ENCODE measurements at regions not wholly inside any gene's neighbourhood (a gene's known extent, or its start where the extent isn't known, plus 50 kb on each side); places are given as distances from the start of the nearest gene placed in this dataset.

DNA sequence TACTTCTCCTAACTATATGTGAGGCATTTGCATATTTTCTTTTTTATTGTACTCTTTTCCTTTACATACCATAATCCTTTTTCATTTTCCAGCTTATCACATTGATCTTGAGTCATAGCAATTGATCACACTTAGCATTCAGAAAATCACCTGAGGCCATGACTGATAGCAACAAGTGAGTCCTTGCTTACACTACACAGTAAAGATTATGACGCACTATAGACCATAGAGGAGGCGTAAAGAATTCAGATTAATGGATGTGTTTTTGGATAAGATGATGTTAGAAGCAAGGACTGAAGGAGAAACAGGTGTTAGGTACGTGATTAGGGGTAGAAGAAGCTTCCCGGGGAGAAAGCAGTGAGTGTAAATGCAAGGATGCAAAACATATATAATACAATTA lies 637.7 kb downstream of the ETNK1 start:
- TF ChIP-seq, protein P1, sequence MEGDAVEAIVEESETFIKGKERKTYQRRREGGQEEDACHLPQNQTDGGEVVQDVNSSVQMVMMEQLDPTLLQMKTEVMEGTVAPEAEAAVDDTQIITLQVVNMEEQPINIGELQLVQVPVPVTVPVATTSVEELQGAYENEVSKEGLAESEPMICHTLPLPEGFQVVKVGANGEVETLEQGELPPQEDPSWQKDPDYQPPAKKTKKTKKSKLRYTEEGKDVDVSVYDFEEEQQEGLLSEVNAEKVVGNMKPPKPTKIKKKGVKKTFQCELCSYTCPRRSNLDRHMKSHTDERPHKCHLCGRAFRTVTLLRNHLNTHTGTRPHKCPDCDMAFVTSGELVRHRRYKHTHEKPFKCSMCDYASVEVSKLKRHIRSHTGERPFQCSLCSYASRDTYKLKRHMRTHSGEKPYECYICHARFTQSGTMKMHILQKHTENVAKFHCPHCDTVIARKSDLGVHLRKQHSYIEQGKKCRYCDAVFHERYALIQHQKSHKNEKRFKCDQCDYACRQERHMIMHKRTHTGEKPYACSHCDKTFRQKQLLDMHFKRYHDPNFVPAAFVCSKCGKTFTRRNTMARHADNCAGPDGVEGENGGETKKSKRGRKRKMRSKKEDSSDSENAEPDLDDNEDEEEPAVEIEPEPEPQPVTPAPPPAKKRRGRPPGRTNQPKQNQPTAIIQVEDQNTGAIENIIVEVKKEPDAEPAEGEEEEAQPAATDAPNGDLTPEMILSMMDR (IDR thresholded peaks at IDR 0.05; ENCODE audit: poor library complexity, severe bottlenecking): no peak
- TF ChIP-seq, protein P2, sequence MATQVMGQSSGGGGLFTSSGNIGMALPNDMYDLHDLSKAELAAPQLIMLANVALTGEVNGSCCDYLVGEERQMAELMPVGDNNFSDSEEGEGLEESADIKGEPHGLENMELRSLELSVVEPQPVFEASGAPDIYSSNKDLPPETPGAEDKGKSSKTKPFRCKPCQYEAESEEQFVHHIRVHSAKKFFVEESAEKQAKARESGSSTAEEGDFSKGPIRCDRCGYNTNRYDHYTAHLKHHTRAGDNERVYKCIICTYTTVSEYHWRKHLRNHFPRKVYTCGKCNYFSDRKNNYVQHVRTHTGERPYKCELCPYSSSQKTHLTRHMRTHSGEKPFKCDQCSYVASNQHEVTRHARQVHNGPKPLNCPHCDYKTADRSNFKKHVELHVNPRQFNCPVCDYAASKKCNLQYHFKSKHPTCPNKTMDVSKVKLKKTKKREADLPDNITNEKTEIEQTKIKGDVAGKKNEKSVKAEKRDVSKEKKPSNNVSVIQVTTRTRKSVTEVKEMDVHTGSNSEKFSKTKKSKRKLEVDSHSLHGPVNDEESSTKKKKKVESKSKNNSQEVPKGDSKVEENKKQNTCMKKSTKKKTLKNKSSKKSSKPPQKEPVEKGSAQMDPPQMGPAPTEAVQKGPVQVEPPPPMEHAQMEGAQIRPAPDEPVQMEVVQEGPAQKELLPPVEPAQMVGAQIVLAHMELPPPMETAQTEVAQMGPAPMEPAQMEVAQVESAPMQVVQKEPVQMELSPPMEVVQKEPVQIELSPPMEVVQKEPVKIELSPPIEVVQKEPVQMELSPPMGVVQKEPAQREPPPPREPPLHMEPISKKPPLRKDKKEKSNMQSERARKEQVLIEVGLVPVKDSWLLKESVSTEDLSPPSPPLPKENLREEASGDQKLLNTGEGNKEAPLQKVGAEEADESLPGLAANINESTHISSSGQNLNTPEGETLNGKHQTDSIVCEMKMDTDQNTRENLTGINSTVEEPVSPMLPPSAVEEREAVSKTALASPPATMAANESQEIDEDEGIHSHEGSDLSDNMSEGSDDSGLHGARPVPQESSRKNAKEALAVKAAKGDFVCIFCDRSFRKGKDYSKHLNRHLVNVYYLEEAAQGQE (IDR thresholded peaks at IDR 0.05; ENCODE audit: borderline replicate concordance): no peak
- TF ChIP-seq POLR2AphosphoS5 (IDR thresholded peaks at IDR 0.05) (no peak), TAF1 (IDR thresholded peaks at IDR 0.05; ENCODE audit: low read depth) (no peak), EP300 (conservative IDR thresholded peaks at IDR 0.05; ENCODE audit: poor library complexity, severe bottlenecking) (no peak)

Measured in neural cell (in vitro differentiated cells).